ENCODE measurements at regions not wholly inside any gene's neighbourhood (a gene's known extent, or its start where the extent isn't known, plus 50 kb on each side); places are given as distances from the start of the nearest gene placed in this dataset.

GRCh38 chr4:126230269-126230668 lies 915.5 kb downstream of the FAT4 start:
- TF ChIP-seq CTCF (conservative IDR thresholded peaks at IDR 0.05 in 1 of 2, IDR thresholded peaks at IDR 0.05 in 1 of 2; ENCODE audit: low read depth in 1 of 2, low read length in 2 of 2) (no peak), EZH2 (IDR thresholded peaks at IDR 0.05; ENCODE audit: low read length, missing control alignments) (no peak)

Data from fibroblast of lung (primary cell).